GM23338 (cell line): ENCODE measurements at regions not wholly inside any gene's neighbourhood (a gene's known extent, or its start where the extent isn't known, plus 50 kb on each side); places are given as distances from the start of the nearest gene placed in this dataset.

ENCODE experiments used
- ATAC-seq: fragments of 200-7000 bp; cut with Tn5 transposase; 3 replicates; pipeline ENCODE4 v1.9.1; 2020
- DNase-seq: peaks from one replicate; pipeline ENCODE4 v3.0.0-alpha.2; 2015; ENCODE audit warnings: low spot score
- H2AFZ ChIP-seq: fragments of 200-600 bp; sonication (generic); 2 replicates; pipeline ENCODE4 v1.8.0; 2016; ENCODE audit warnings: antibody characterized with exemption, mild to moderate bottlenecking, moderate library complexity
- H3F3A ChIP-seq: fragments of 200-600 bp; sonication (generic); replicated peaks from 2 replicates; pipeline ENCODE4 v1.8.0; 2017; ENCODE audit warnings: antibody characterized with exemption, mixed run types, low read depth
- H3K27ac ChIP-seq: fragments of 200-600 bp; sonication (generic); 2 replicates; pipeline ENCODE4 v1.6.1; 2016; ENCODE audit warnings: low read depth
- H3K27me3 ChIP-seq: fragments of 200-600 bp; sonication (generic); 2 replicates; pipeline ENCODE4 v1.8.0; 2016; ENCODE audit warnings: mild to moderate bottlenecking, mixed run types, moderate library complexity; ENCODE audit not compliant: insufficient read depth
- H3K36me3 ChIP-seq: fragments of 200-600 bp; sonication (generic); 2 replicates; pipeline ENCODE4 v1.8.0; 2016; ENCODE audit warnings: mild to moderate bottlenecking; ENCODE audit not compliant: insufficient read depth
- H3K4me1 ChIP-seq: fragments of 200-600 bp; sonication (generic); 2 replicates; pipeline ENCODE4 v1.8.0; 2016; ENCODE audit warnings: mild to moderate bottlenecking, moderate library complexity; ENCODE audit not compliant: insufficient read depth
- H3K4me2 ChIP-seq: fragments of 200-600 bp; sonication (generic); 2 replicates; pipeline ENCODE4 v1.7.1; 2017; ENCODE audit warnings: mixed run types
- H3K4me3 ChIP-seq: fragments of 200-600 bp; sonication (generic); 2 replicates; pipeline ENCODE4 v1.6.1; 2016; ENCODE audit warnings: mixed run types
- H3K79me2 ChIP-seq: fragments of 200-600 bp; sonication (generic); replicated peaks from 2 replicates; pipeline ENCODE4 v1.8.0; 2017; ENCODE audit warnings: mild to moderate bottlenecking; ENCODE audit not compliant: insufficient read depth
- H3K9me2 ChIP-seq: fragments of 200-600 bp; sonication (generic); 2 replicates; pipeline ENCODE4 v1.8.0; 2017; ENCODE audit not compliant: insufficient read depth
- H4K20me1 ChIP-seq: fragments of 200-600 bp; sonication (generic); replicated peaks from 2 replicates; pipeline ENCODE4 v1.8.0; 2017; ENCODE audit warnings: mild to moderate bottlenecking; ENCODE audit not compliant: insufficient read depth
- H3K27ac Mint-ChIP-seq: 2 replicates; pipeline ENCODE4 v1.8.0; 2020; ENCODE audit warnings: inconsistent platforms, mild to moderate bottlenecking, moderate library complexity, mixed read lengths
- H3K27me3 Mint-ChIP-seq: 3 replicates; pipeline ENCODE4 v1.8.0; 2022; ENCODE audit warnings: low read depth, mild to moderate bottlenecking, moderate library complexity, mixed read lengths, inconsistent platforms; ENCODE audit not compliant: insufficient read depth, poor library complexity
- H3K36me3 Mint-ChIP-seq: 3 replicates; pipeline ENCODE4 v1.8.0; 2021; ENCODE audit warnings: low read depth, mild to moderate bottlenecking, inconsistent platforms, moderate library complexity, mixed read lengths
- H3K4me1 Mint-ChIP-seq: 3 replicates; pipeline ENCODE4 v1.8.0; 2020; ENCODE audit warnings: mild to moderate bottlenecking, inconsistent platforms, mixed read lengths
- H3K4me3 Mint-ChIP-seq: 3 replicates; pipeline ENCODE4 v1.8.0; 2021; ENCODE audit warnings: moderate library complexity, mild to moderate bottlenecking, inconsistent platforms, mixed read lengths
- H3K9me3 Mint-ChIP-seq: 3 replicates; pipeline ENCODE4 v1.8.0; 2020; ENCODE audit warnings: moderate library complexity, mild to moderate bottlenecking, inconsistent platforms, mixed read lengths
- CREB1 ChIP-seq: fragments of 250-450 bp; sonication (Bioruptor Pico); IDR thresholded peaks from 2 replicates; pipeline ENCODE4 v1.5.0; 2020; ENCODE audit warnings: low read depth, mild to moderate bottlenecking, moderate library complexity
- CTCF ChIP-seq, 2 experiments: fragments of 200-600 bp in 1 of 2; sonication (generic) in 1 of 2; conservative IDR thresholded peaks; 2 replicates each; pipeline versions ENCODE4 v1.5.1 to v1.6.1; 2016 to 2017; ENCODE audit warnings: antibody characterized with exemption in 2 of 2, low read depth in 2 of 2, mild to moderate bottlenecking in 2 of 2, moderate library complexity in 1 of 2
- EZH2 ChIP-seq: fragments of 200-600 bp; sonication (generic); IDR thresholded peaks from one replicate; pipeline ENCODE4 v1.8.0; 2017; ENCODE audit warnings: antibody characterized with exemption, mild to moderate bottlenecking, low read depth; ENCODE audit not compliant: unreplicated experiment
- EZH2phosphoT487 ChIP-seq: fragments of 200-600 bp; sonication (generic); IDR thresholded peaks from one replicate; pipeline ENCODE4 v1.8.1; 2018; ENCODE audit warnings: antibody characterized with exemption; ENCODE audit not compliant: unreplicated experiment
- JUNB ChIP-seq: IDR thresholded peaks from one replicate; pipeline ENCODE4 v1.6.1; 2016; ENCODE audit warnings: antibody characterized with exemption; ENCODE audit not compliant: unreplicated experiment
- NANOG ChIP-seq: IDR thresholded peaks from 2 replicates; pipeline ENCODE4 v1.6.1; 2016; ENCODE audit warnings: antibody characterized with exemption, borderline replicate concordance
- POLR2AphosphoS5 ChIP-seq: IDR thresholded peaks from 2 replicates; pipeline ENCODE4 v1.6.1; 2016; ENCODE audit warnings: antibody characterized with exemption, low read depth
- STAT1 ChIP-seq: IDR thresholded peaks from one replicate; pipeline ENCODE4 v1.6.1; 2016; ENCODE audit warnings: antibody characterized with exemption; ENCODE audit not compliant: unreplicated experiment
- ZNF114 ChIP-seq: fragments of 250-450 bp; sonication (Bioruptor Pico); IDR thresholded peaks from 2 replicates; pipeline ENCODE4 v1.5.0; 2020; ENCODE audit warnings: mild to moderate bottlenecking, moderate library complexity
- ZNF331 ChIP-seq: fragments of 250-450 bp; sonication (Bioruptor Pico); IDR thresholded peaks from 2 replicates; pipeline ENCODE4 v1.5.0; 2020; ENCODE audit warnings: low read depth, mild to moderate bottlenecking, moderate library complexity
- ZNF462 ChIP-seq: fragments of 250-450 bp; sonication (Bioruptor Pico); IDR thresholded peaks from 2 replicates; pipeline ENCODE4 v1.5.0; 2020; ENCODE audit warnings: mild to moderate bottlenecking, moderate library complexity
- TF ChIP-seq, protein P1 (sequence below): IDR thresholded peaks from 2 replicates; pipeline ENCODE4 v1.6.1; 2016; ENCODE audit warnings: antibody characterized with exemption
- TF ChIP-seq, protein P2 (sequence below): IDR thresholded peaks from one replicate; pipeline ENCODE4 v1.6.1; 2018; ENCODE audit warnings: antibody characterized with exemption; ENCODE audit not compliant: unreplicated experiment

DNA sequence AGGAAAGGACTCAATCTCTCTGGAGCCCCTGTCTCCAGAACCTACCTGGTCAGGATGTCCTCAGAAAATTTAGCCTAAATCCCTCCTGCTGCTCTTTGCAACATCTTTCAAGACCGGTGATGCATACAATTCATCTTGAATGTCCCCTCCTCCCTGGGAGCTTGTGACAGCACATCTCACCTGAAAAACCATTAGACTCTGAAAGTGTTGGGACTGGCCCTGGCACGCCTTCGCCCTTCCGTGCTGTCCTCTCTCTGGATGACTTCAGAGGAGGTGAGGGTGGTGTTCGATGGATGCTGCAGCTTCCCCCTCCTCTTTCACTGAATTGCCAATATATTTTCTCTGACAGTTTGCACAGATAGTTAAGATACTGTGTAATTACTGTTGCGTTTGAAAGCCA lies 90.9 kb upstream of the CISTR start:
- no peaks in the 10 kb centered on the region for H3K9me3 Mint-ChIP-seq
- Histone ChIP-seq H2AFZ (no peak overlapping the region), H3K4me3 (no peak overlapping the region), H3K9me2 (no peaks in the 10 kb centered on the region), H3K36me3 (no peaks in the 10 kb centered on the region), H4K20me1 (no peaks in the 10 kb centered on the region), H3K4me1 (no peaks in the 10 kb centered on the region), H3K27ac (no peak overlapping the region), H3F3A (no peaks in the 10 kb centered on the region), H3K27me3 (no peaks in the 10 kb centered on the region), H3K4me2 (no peak overlapping the region), H3K79me2 (no peaks in the 10 kb centered on the region)
- ATAC-seq (no peak), DNase-seq (no peak)
- TF ChIP-seq CTCF (conservative IDR thresholded peaks at IDR 0.05; ENCODE audit: low read depth in 2 of 2) (no peak), EZH2 (no peak), CREB1 (no peak), ZNF114 (CRISPR knock-in tag) (no peak), POLR2AphosphoS5 (no peak), JUNB (no peak), EZH2phosphoT487 (no peak), NANOG (no peak), ZNF331 (CRISPR knock-in tag) (no peak), ZNF462 (CRISPR knock-in tag) (no peak), STAT1 (no peak)
- TF ChIP-seq, protein P1, sequence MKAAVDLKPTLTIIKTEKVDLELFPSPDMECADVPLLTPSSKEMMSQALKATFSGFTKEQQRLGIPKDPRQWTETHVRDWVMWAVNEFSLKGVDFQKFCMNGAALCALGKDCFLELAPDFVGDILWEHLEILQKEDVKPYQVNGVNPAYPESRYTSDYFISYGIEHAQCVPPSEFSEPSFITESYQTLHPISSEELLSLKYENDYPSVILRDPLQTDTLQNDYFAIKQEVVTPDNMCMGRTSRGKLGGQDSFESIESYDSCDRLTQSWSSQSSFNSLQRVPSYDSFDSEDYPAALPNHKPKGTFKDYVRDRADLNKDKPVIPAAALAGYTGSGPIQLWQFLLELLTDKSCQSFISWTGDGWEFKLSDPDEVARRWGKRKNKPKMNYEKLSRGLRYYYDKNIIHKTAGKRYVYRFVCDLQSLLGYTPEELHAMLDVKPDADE = no peak
- TF ChIP-seq, protein P2, sequence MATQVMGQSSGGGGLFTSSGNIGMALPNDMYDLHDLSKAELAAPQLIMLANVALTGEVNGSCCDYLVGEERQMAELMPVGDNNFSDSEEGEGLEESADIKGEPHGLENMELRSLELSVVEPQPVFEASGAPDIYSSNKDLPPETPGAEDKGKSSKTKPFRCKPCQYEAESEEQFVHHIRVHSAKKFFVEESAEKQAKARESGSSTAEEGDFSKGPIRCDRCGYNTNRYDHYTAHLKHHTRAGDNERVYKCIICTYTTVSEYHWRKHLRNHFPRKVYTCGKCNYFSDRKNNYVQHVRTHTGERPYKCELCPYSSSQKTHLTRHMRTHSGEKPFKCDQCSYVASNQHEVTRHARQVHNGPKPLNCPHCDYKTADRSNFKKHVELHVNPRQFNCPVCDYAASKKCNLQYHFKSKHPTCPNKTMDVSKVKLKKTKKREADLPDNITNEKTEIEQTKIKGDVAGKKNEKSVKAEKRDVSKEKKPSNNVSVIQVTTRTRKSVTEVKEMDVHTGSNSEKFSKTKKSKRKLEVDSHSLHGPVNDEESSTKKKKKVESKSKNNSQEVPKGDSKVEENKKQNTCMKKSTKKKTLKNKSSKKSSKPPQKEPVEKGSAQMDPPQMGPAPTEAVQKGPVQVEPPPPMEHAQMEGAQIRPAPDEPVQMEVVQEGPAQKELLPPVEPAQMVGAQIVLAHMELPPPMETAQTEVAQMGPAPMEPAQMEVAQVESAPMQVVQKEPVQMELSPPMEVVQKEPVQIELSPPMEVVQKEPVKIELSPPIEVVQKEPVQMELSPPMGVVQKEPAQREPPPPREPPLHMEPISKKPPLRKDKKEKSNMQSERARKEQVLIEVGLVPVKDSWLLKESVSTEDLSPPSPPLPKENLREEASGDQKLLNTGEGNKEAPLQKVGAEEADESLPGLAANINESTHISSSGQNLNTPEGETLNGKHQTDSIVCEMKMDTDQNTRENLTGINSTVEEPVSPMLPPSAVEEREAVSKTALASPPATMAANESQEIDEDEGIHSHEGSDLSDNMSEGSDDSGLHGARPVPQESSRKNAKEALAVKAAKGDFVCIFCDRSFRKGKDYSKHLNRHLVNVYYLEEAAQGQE = no peak
- no peak overlapping the region for H3K27ac Mint-ChIP-seq
- no peaks in the 10 kb centered on the region for H3K36me3 Mint-ChIP-seq
- peaks cover 7% of the 10 kb centered on the region; the same call in 2 of the 3 replicates for H3K4me1 Mint-ChIP-seq
- H3K4me3 Mint-ChIP-seq = no peak overlapping the region
- peaks cover 7% of the 10 kb centered on the region for H3K27me3 Mint-ChIP-seq
